ENCODE measurements at regions not wholly inside any gene's neighbourhood (a gene's known extent, or its start where the extent isn't known, plus 50 kb on each side); places are given as distances from the start of the nearest gene placed in this dataset.

DNA sequence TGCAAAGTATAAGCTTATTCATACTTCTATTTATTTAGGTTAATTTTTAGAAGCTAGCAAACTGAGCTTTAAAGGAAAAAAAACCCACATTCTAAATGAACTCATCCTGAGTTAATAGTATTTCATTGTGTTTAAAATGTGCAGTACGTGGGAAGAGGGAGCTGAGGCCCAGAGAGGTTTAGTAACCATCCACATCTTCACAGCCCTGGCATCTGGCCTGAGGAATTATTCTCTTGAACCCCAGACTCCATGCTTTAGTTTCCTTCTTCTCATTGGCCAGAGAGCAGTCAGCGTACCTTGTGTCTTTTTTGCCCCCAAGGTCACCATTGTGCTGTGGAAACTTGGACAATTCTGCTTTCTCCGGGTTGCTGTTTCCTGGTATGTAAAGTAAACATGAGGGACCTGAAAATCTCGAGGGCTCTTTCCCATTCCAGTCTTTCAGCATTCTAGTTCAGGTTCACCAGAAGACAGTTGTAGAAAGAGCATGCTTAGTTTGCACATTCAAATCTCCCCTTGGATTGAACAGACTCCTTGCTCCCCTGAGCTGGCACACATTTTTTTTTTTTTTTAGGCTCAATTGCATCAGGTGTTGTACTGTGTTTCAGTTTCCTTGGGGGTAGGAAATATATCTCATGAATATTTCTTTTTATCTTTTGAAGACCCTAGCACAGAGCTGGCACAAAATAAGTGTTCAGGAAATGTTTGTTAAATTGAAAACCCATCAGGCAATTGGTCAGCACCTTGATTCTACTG is 81.4 kb downstream of the MYCN start:
- TF ChIP-seq, protein P1, sequence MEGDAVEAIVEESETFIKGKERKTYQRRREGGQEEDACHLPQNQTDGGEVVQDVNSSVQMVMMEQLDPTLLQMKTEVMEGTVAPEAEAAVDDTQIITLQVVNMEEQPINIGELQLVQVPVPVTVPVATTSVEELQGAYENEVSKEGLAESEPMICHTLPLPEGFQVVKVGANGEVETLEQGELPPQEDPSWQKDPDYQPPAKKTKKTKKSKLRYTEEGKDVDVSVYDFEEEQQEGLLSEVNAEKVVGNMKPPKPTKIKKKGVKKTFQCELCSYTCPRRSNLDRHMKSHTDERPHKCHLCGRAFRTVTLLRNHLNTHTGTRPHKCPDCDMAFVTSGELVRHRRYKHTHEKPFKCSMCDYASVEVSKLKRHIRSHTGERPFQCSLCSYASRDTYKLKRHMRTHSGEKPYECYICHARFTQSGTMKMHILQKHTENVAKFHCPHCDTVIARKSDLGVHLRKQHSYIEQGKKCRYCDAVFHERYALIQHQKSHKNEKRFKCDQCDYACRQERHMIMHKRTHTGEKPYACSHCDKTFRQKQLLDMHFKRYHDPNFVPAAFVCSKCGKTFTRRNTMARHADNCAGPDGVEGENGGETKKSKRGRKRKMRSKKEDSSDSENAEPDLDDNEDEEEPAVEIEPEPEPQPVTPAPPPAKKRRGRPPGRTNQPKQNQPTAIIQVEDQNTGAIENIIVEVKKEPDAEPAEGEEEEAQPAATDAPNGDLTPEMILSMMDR (IDR thresholded peaks at IDR 0.05; ENCODE audit: poor library complexity, severe bottlenecking) = no peak
- DNase-seq (ENCODE audit: low spot score) (no peak), ATAC-seq (ENCODE audit: low read depth) (no peak)
- Histone ChIP-seq H3K27me3 (ENCODE audit: insufficient read depth, poor library complexity, severe bottlenecking) (no peaks in the 10 kb centered on the region), H3K9me3 (ENCODE audit: severe bottlenecking) (no peaks in the 10 kb centered on the region), H3K36me3 (ENCODE audit: low read depth) (no peaks in the 10 kb centered on the region), H3K4me1 (ENCODE audit: insufficient read depth, poor library complexity, severe bottlenecking) (no peaks in the 10 kb centered on the region), H3K27ac (ENCODE audit: poor library complexity, severe bottlenecking) (no peak overlapping the region), H3K4me3 (ENCODE audit: severe bottlenecking) (no peak overlapping the region)

DNA sequence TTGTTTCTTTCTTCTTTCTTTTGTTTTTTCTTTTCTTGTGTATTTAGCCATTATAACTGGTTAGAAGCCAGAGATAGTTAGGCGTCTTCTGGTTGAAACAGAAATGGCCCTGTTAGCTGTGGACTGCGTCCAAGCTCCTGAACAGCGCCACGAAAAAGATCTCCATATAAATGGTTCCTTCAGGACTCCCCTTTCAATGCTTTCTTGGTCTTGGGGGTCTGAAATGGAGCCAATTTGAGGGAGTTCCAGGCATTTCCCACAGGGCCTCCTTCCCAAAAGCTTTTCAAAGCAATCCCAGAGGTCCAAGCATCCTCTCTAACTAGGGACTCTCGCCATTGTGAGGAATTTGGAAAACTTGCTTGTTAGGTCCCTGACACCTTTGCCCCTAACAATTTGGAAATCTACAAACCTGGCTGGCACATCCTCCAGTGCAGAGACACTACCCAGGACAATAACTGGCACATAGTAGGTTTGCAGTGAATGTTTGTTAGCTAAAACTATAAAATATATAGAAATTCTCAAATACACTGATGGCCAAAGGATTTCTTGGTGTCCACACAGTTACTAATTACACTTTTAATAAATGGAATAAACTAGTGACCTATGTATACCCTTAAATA is 80.1 kb downstream of the MYCN start:
- Histone ChIP-seq H3K27ac (ENCODE audit: poor library complexity, severe bottlenecking) (no peak overlapping the region), H3K4me1 (ENCODE audit: insufficient read depth, poor library complexity, severe bottlenecking) (no peaks in the 10 kb centered on the region), H3K36me3 (ENCODE audit: low read depth) (no peaks in the 10 kb centered on the region), H3K4me3 (ENCODE audit: severe bottlenecking) (no peak overlapping the region), H3K9me3 (ENCODE audit: severe bottlenecking) (no peaks in the 10 kb centered on the region), H3K27me3 (ENCODE audit: insufficient read depth, poor library complexity, severe bottlenecking) (no peaks in the 10 kb centered on the region)
- TF ChIP-seq, protein P1 (IDR thresholded peaks at IDR 0.05; ENCODE audit: poor library complexity, severe bottlenecking) = no peak
- DNase-seq (ENCODE audit: low spot score) (no peak), ATAC-seq (ENCODE audit: low read depth) (no peak)

DNA sequence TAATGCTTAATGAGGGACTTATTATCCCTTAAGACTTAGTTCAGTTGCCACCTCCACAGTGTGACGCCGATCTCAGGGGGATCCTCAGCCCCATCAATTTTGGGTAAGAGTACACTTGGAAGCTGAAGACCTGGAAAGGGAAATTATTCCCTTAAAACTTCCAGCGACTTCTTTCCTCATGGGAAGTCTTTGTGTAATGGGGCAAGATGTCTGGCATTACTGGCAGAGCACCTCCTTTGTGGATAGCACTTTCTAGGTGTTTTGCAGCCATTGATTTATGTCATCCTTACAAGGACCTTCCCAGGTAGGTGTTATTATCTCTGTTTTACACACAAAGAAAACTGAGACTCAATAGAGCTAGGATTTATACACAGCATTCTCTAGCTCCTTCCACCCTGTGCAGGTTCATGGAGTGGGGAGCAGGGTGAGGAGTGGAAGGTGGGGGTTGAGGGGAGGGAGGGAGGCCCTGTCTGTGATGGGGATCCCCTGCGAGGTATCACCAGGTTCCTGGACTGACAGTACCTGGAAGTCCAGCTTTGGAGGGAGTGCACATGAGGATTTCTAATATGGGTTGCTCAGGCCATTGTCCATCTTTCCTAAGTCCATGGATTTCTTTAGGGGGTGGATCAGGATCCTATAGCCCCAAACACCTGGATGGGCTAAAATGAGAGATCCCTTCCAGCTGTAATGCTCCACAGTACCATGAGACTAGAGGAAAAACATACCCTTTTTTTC is 79.4 kb downstream of the MYCN start:
- H3K27ac ChIP-seq (ENCODE audit: poor library complexity, severe bottlenecking) = no peak overlapping the region
- TF ChIP-seq, protein P1 (IDR thresholded peaks at IDR 0.05; ENCODE audit: poor library complexity, severe bottlenecking) = no peak
- no peak for ATAC-seq (ENCODE audit: low read depth)
- no peaks in the 10 kb centered on the region for H3K27me3 ChIP-seq (ENCODE audit: insufficient read depth, poor library complexity, severe bottlenecking)
- no peak overlapping the region for H3K4me3 ChIP-seq (ENCODE audit: severe bottlenecking)
- no peaks in the 10 kb centered on the region for H3K36me3 ChIP-seq (ENCODE audit: low read depth)
- no peaks in the 10 kb centered on the region for H3K4me1 ChIP-seq (ENCODE audit: insufficient read depth, poor library complexity, severe bottlenecking)
- no peaks in the 10 kb centered on the region for H3K9me3 ChIP-seq (ENCODE audit: severe bottlenecking)
- no peak for DNase-seq (ENCODE audit: low spot score)

DNA sequence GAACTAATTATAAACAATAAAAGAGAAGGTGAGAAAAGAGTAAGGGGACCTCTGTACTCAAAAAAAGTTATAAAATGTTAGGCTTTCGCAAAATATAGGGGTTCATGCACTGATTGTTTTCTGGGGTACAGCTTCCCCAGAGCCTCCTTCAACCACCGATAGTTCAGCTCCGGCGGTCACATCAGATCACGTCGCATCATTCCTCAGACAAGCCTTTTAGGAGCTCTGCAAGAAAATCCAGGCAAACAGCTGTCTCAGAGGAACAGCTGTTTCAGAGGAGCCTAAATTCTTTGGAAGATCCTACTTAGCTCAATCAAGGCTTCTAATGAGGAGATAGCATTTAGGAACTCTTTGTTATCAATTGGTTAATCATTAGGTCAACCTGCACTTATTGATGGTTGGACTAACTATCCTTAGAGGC is 78.7 kb downstream of the MYCN start:
- H3K27me3 ChIP-seq (ENCODE audit: insufficient read depth, poor library complexity, severe bottlenecking) = no peaks in the 10 kb centered on the region
- no peaks in the 10 kb centered on the region for H3K36me3 ChIP-seq (ENCODE audit: low read depth)
- no peak overlapping the region for H3K27ac ChIP-seq (ENCODE audit: poor library complexity, severe bottlenecking)
- no peaks in the 10 kb centered on the region for H3K9me3 ChIP-seq (ENCODE audit: severe bottlenecking)
- no peak overlapping the region for H3K4me3 ChIP-seq (ENCODE audit: severe bottlenecking)
- TF ChIP-seq, protein P1 (IDR thresholded peaks at IDR 0.05; ENCODE audit: poor library complexity, severe bottlenecking) = no peak
- no peaks in the 10 kb centered on the region for H3K4me1 ChIP-seq (ENCODE audit: insufficient read depth, poor library complexity, severe bottlenecking)
- ATAC-seq (ENCODE audit: low read depth) = no peak
- no peak for DNase-seq (ENCODE audit: low spot score)

Measured in RWPE2 (cell line).